GM23338 (cell line): ENCODE measurements at regions not wholly inside any gene's neighbourhood (a gene's known extent, or its start where the extent isn't known, plus 50 kb on each side); places are given as distances from the start of the nearest gene placed in this dataset.
"Not testable (repeated sequence)": the region's sequence is repeated elsewhere in the genome, so short reads cannot be mapped to it uniquely, and the experiment has no call there.

Source experiments
- ATAC-seq: fragments of 200-7000 bp; cut with Tn5 transposase; 3 replicates; pipeline ENCODE4 v1.9.1; 2020
- DNase-seq: peaks from one replicate; pipeline ENCODE4 v3.0.0-alpha.2; 2015; ENCODE audit warnings: low spot score
- H2AFZ ChIP-seq: fragments of 200-600 bp; sonication (generic); 2 replicates; pipeline ENCODE4 v1.8.0; 2016; ENCODE audit warnings: antibody characterized with exemption, mild to moderate bottlenecking, moderate library complexity
- H3F3A ChIP-seq: fragments of 200-600 bp; sonication (generic); replicated peaks from 2 replicates; pipeline ENCODE4 v1.8.0; 2017; ENCODE audit warnings: antibody characterized with exemption, mixed run types, low read depth
- H3K27ac ChIP-seq: fragments of 200-600 bp; sonication (generic); 2 replicates; pipeline ENCODE4 v1.6.1; 2016; ENCODE audit warnings: low read depth
- H3K27me3 ChIP-seq: fragments of 200-600 bp; sonication (generic); 2 replicates; pipeline ENCODE4 v1.8.0; 2016; ENCODE audit warnings: mild to moderate bottlenecking, mixed run types, moderate library complexity; ENCODE audit not compliant: insufficient read depth
- H3K36me3 ChIP-seq: fragments of 200-600 bp; sonication (generic); 2 replicates; pipeline ENCODE4 v1.8.0; 2016; ENCODE audit warnings: mild to moderate bottlenecking; ENCODE audit not compliant: insufficient read depth
- H3K4me1 ChIP-seq: fragments of 200-600 bp; sonication (generic); 2 replicates; pipeline ENCODE4 v1.8.0; 2016; ENCODE audit warnings: mild to moderate bottlenecking, moderate library complexity; ENCODE audit not compliant: insufficient read depth
- H3K4me2 ChIP-seq: fragments of 200-600 bp; sonication (generic); 2 replicates; pipeline ENCODE4 v1.7.1; 2017; ENCODE audit warnings: mixed run types
- H3K4me3 ChIP-seq: fragments of 200-600 bp; sonication (generic); 2 replicates; pipeline ENCODE4 v1.6.1; 2016; ENCODE audit warnings: mixed run types
- H3K79me2 ChIP-seq: fragments of 200-600 bp; sonication (generic); replicated peaks from 2 replicates; pipeline ENCODE4 v1.8.0; 2017; ENCODE audit warnings: mild to moderate bottlenecking; ENCODE audit not compliant: insufficient read depth
- H3K9me2 ChIP-seq: fragments of 200-600 bp; sonication (generic); 2 replicates; pipeline ENCODE4 v1.8.0; 2017; ENCODE audit not compliant: insufficient read depth
- H4K20me1 ChIP-seq: fragments of 200-600 bp; sonication (generic); replicated peaks from 2 replicates; pipeline ENCODE4 v1.8.0; 2017; ENCODE audit warnings: mild to moderate bottlenecking; ENCODE audit not compliant: insufficient read depth
- H3K27ac Mint-ChIP-seq: 2 replicates; pipeline ENCODE4 v1.8.0; 2020; ENCODE audit warnings: inconsistent platforms, mild to moderate bottlenecking, moderate library complexity, mixed read lengths
- H3K27me3 Mint-ChIP-seq: 3 replicates; pipeline ENCODE4 v1.8.0; 2022; ENCODE audit warnings: low read depth, mild to moderate bottlenecking, moderate library complexity, mixed read lengths, inconsistent platforms; ENCODE audit not compliant: insufficient read depth, poor library complexity
- H3K36me3 Mint-ChIP-seq: 3 replicates; pipeline ENCODE4 v1.8.0; 2021; ENCODE audit warnings: low read depth, mild to moderate bottlenecking, inconsistent platforms, moderate library complexity, mixed read lengths
- H3K4me1 Mint-ChIP-seq: 3 replicates; pipeline ENCODE4 v1.8.0; 2020; ENCODE audit warnings: mild to moderate bottlenecking, inconsistent platforms, mixed read lengths
- H3K4me3 Mint-ChIP-seq: 3 replicates; pipeline ENCODE4 v1.8.0; 2021; ENCODE audit warnings: moderate library complexity, mild to moderate bottlenecking, inconsistent platforms, mixed read lengths
- H3K9me3 Mint-ChIP-seq: 3 replicates; pipeline ENCODE4 v1.8.0; 2020; ENCODE audit warnings: moderate library complexity, mild to moderate bottlenecking, inconsistent platforms, mixed read lengths
- CREB1 ChIP-seq: fragments of 250-450 bp; sonication (Bioruptor Pico); IDR thresholded peaks from 2 replicates; pipeline ENCODE4 v1.5.0; 2020; ENCODE audit warnings: low read depth, mild to moderate bottlenecking, moderate library complexity
- EZH2phosphoT487 ChIP-seq: fragments of 200-600 bp; sonication (generic); IDR thresholded peaks from one replicate; pipeline ENCODE4 v1.8.1; 2018; ENCODE audit warnings: antibody characterized with exemption; ENCODE audit not compliant: unreplicated experiment
- NANOG ChIP-seq: IDR thresholded peaks from 2 replicates; pipeline ENCODE4 v1.6.1; 2016; ENCODE audit warnings: antibody characterized with exemption, borderline replicate concordance
- ZNF114 ChIP-seq: fragments of 250-450 bp; sonication (Bioruptor Pico); IDR thresholded peaks from 2 replicates; pipeline ENCODE4 v1.5.0; 2020; ENCODE audit warnings: mild to moderate bottlenecking, moderate library complexity
- ZNF331 ChIP-seq: fragments of 250-450 bp; sonication (Bioruptor Pico); IDR thresholded peaks from 2 replicates; pipeline ENCODE4 v1.5.0; 2020; ENCODE audit warnings: low read depth, mild to moderate bottlenecking, moderate library complexity
- ZNF462 ChIP-seq: fragments of 250-450 bp; sonication (Bioruptor Pico); IDR thresholded peaks from 2 replicates; pipeline ENCODE4 v1.5.0; 2020; ENCODE audit warnings: mild to moderate bottlenecking, moderate library complexity
- TF ChIP-seq, protein P1 (sequence below), 2 experiments: fragments of 200-600 bp in 1 of 2; sonication (generic) in 1 of 2; conservative IDR thresholded peaks; 2 replicates each; pipeline versions ENCODE4 v1.5.1 to v1.6.1; 2016 to 2017; ENCODE audit warnings: antibody characterized with exemption in 2 of 2, low read depth in 2 of 2, mild to moderate bottlenecking in 2 of 2, moderate library complexity in 1 of 2

DNA sequence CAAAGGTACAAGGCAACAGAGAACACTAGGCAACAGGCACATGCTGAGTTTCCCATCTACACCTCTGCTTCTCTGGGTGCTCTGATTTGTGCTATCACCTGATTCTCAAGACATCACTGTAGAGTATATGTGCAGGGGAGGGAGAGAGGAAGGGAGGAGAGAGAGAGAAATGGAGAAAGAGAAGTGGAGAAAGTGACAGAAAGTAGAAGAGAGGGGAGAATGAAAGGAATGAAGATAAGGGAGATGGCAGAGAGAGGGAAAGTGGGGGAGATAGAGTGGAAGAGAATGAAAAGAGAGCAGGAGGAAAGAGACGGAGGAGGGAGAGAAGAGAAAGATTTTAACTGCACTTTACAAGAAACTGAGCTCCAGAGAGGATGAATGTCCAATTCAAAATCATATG is 340.7 kb upstream of the CDH5 start:
- TF ChIP-seq CREB1: no peak
- TF ChIP-seq EZH2phosphoT487: no peak
- no peak for TF ChIP-seq NANOG
- TF ChIP-seq, protein P1, sequence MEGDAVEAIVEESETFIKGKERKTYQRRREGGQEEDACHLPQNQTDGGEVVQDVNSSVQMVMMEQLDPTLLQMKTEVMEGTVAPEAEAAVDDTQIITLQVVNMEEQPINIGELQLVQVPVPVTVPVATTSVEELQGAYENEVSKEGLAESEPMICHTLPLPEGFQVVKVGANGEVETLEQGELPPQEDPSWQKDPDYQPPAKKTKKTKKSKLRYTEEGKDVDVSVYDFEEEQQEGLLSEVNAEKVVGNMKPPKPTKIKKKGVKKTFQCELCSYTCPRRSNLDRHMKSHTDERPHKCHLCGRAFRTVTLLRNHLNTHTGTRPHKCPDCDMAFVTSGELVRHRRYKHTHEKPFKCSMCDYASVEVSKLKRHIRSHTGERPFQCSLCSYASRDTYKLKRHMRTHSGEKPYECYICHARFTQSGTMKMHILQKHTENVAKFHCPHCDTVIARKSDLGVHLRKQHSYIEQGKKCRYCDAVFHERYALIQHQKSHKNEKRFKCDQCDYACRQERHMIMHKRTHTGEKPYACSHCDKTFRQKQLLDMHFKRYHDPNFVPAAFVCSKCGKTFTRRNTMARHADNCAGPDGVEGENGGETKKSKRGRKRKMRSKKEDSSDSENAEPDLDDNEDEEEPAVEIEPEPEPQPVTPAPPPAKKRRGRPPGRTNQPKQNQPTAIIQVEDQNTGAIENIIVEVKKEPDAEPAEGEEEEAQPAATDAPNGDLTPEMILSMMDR (conservative IDR thresholded peaks at IDR 0.05; ENCODE audit: low read depth in 2 of 2): no peak
- no peak for TF ChIP-seq ZNF462 (CRISPR knock-in tag)
- no peak for TF ChIP-seq ZNF331 (CRISPR knock-in tag)
- TF ChIP-seq ZNF114 (CRISPR knock-in tag): no peak
- Mint-ChIP-seq H3K27ac (no peak overlapping the region), H3K4me3 (no peak overlapping the region), H3K9me3 (peaks cover 33% of the 10 kb centered on the region), H3K4me1 (no peaks in the 10 kb centered on the region), H3K36me3 (peaks cover 33% of the 10 kb centered on the region), H3K27me3 (peaks cover 4% of the 10 kb centered on the region)
- H2AFZ ChIP-seq: no peak overlapping the region
- H3K4me2 ChIP-seq: no peak overlapping the region
- H3K4me1 ChIP-seq: no peaks in the 10 kb centered on the region
- no peak for ATAC-seq
- H3K79me2 ChIP-seq: no peaks in the 10 kb centered on the region
- H3K36me3 ChIP-seq: no peaks in the 10 kb centered on the region
- no peak overlapping the region for H3K27ac ChIP-seq
- H3K9me2 ChIP-seq: 0 out of 2 replicates have a peak, but pooled peaks cover 4% of the 10 kb centered on the region
- DNase-seq: no peak
- no peaks in the 10 kb centered on the region for H3F3A ChIP-seq
- H3K27me3 ChIP-seq: no peaks in the 10 kb centered on the region
- no peaks in the 10 kb centered on the region for H4K20me1 ChIP-seq
- H3K4me3 ChIP-seq: no peak overlapping the region

- not testable (repeated sequence) for H3K79me2 ChIP-seq, H4K20me1 ChIP-seq, H3K27ac ChIP-seq, H3K4me1 Mint-ChIP-seq, DNase-seq, H3K4me3 ChIP-seq, H3K4me1 ChIP-seq, H3K27ac Mint-ChIP-seq, H3K9me2 ChIP-seq, H3K4me3 Mint-ChIP-seq, H3K36me3 ChIP-seq, H2AFZ ChIP-seq, H3K27me3 ChIP-seq, H3K4me2 ChIP-seq, H3K27me3 Mint-ChIP-seq, ATAC-seq, H3F3A ChIP-seq
- peaks cover 35% of the 10 kb centered on the region for H3K9me3 Mint-ChIP-seq
- H3K36me3 Mint-ChIP-seq: peaks cover 33% of the 10 kb centered on the region
These were observed 341.9 kb upstream of the CDH5 start for GRCh38 chr16:66024567-66024966.
